Epithelial cell of esophagus (primary cell): ENCODE measurements at regions not wholly inside any gene's neighbourhood (a gene's known extent, or its start where the extent isn't known, plus 50 kb on each side); places are given as distances from the start of the nearest gene placed in this dataset.
A peak's percentile ranks its signal among the peaks of the same experiment; 100 is the strongest.

Experiments used
- DNase-seq: peaks from one replicate; pipeline ENCODE4 v3.0.0; 2010; ENCODE audit warnings: low read depth
- H3K4me3 ChIP-seq: 2 replicates; pipeline ENCODE4 v1.5.1; 2011; ENCODE audit warnings: mild to moderate bottlenecking, low read length, control low read depth
- TF ChIP-seq, protein P1 (sequence below): IDR thresholded peaks from 2 replicates; pipeline ENCODE4 v1.5.1; 2011; ENCODE audit warnings: low read depth, mild to moderate bottlenecking, low read length, control low read depth, inconsistent platforms; ENCODE audit not compliant: insufficient read depth; ENCODE audit errors: missing control alignments

DNA sequence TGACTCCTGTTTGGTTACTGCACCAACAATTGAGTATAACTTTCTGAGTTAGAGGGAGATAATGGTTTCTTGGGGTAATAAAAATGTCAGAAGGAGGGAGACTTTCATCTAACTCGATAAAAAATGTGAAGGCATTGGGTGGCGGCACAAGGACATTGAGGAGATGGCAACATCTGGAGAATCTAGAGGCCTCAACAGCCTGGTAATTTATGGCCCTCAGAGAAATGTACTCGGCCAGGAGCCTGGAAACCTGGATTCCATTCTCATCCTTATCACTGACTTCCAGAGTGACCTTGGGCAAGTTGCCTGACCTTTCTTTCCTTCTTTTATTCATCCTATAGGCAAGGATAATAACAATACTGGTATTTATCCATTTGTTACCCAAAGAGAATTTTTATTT lies 173.5 kb upstream of the MEX3C start:
- no peak for DNase-seq
- TF ChIP-seq, protein P1, sequence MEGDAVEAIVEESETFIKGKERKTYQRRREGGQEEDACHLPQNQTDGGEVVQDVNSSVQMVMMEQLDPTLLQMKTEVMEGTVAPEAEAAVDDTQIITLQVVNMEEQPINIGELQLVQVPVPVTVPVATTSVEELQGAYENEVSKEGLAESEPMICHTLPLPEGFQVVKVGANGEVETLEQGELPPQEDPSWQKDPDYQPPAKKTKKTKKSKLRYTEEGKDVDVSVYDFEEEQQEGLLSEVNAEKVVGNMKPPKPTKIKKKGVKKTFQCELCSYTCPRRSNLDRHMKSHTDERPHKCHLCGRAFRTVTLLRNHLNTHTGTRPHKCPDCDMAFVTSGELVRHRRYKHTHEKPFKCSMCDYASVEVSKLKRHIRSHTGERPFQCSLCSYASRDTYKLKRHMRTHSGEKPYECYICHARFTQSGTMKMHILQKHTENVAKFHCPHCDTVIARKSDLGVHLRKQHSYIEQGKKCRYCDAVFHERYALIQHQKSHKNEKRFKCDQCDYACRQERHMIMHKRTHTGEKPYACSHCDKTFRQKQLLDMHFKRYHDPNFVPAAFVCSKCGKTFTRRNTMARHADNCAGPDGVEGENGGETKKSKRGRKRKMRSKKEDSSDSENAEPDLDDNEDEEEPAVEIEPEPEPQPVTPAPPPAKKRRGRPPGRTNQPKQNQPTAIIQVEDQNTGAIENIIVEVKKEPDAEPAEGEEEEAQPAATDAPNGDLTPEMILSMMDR = no peak
- no peak overlapping the region for H3K4me3 ChIP-seq

DNA sequence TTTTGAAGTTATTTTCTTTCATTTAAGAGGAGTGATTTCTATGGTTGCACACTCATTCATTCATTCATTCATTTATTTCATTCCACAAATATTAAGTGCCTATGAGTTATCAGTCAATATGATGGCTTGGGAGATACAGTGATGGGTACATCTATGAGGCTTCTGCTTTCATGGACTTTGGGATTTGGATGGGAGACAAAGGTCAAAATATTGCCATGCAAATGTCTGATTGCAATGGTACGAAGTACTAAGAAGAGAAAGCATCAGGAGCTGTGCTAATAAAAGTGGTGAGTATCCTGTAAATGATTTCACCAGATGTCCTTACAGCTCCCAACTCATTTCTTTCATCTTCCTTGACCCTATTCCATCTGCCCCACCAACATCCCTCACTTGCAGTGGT lies 174.4 kb upstream of the MEX3C start:
- no peak overlapping the region for H3K4me3 ChIP-seq
- TF ChIP-seq, protein P1 = no peak

DNA sequence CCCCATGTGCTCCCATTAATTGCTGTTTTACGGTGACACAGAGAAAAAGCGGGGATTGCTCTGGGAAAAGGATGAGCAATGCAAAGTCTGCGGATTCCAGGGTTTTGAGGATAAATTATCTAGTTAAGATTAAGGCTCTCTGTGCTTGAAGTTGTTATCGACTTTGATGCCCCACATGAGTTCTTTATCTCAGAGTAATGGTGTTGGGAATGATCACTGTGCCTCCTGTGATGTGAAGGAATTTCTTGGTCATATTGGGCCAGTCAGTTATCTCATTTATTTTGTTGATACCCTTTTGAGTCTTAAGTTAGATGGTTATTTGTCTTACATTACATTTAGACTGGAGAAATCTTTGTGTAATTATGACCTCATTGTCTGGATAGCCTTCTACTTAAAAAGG lies 184.6 kb upstream of the MEX3C start:
- H3K4me3 ChIP-seq = no peak overlapping the region
- no peak for DNase-seq
- TF ChIP-seq, protein P1 = no peak

More for the DNA sequence above, 174.4 kb upstream of the MEX3C start:
- DNase-seq = no peak

DNA sequence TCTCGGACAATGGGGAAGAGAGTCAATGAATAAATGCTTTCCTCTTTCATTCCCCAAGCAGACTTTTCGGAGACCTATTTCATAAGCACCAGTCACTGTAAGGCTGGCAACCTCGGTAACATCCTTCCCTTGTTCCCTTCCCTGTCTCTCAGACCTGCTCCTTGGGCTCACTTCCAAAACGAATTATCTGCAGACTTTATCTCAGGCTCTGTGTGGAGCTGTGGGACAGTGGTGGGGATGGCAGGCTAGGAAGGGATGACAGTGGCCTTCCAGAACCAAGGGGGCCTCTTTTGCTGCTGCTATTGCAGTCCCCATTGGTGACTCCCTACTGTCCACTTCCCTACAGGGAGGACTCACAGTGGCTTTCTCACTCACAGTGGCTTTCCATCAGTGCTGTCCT lies 185.6 kb upstream of the MEX3C start:
- TF ChIP-seq, protein P1 = no peak
- H3K4me3 ChIP-seq = no peak overlapping the region
- DNase-seq = no peak

DNA sequence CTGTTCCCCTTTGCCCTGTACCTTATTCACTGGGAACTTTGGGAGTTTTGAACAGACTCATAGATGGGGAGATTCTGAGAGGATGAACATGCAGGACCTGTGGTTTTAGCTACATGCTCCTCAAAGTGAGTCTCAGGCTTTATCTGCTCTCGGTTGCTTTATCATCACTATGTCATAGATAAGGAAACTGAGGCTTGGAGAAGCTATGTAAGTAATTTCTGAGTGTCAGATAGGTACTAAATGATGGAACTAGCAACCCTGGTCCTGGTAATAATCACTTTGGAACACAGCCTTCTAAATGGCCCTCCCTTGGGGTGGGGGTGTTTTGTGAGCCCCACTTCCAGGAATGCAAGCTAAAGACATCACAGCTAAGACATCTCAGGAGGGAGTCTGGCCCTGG lies 186.2 kb upstream of the MEX3C start:
- no peak for DNase-seq
- H3K4me3 ChIP-seq = no peak overlapping the region
- TF ChIP-seq, protein P1 = no peak

DNA sequence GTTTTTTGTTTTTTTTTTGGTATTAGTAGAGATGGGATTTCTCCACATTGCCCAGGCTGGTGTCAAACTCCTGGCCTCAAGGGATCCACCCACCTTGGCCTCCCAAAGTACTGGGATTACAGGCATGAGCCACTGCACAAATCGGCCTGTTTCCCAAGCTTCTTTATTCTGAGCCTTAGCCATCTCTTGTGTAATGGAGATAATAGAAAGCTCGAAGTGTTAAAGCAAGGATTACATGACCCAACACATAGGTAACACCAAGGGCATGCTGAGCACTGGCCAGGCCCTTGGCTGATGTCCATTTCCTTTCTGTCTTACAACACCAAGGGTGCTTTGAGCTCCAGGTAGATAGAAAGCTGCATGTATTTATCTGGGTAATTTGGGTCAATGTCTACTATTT lies 187.8 kb upstream of the MEX3C start:
- TF ChIP-seq, protein P1 = no peak
- DNase-seq = no peak
- H3K4me3 ChIP-seq = no peak overlapping the region

DNA sequence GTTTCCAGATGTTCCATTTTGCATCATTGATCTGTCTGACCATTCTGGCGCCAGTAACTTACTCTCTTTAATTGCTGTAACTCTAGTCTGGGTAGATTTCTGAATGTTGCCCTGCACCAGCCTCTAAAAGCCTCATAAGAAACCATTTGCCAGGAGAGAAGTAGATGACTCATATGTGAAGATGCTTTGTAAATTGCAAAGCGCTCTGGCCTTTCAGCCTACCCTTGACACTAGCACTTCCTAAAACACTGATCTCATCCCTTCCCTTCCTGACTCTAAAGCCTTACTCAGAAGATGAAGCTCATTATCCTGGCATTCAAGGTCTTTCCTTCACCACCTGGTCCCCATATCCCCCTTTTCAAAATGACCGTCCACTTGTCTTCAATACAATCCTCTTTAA lies 193.2 kb upstream of the MEX3C start:
- TF ChIP-seq, protein P1 = no peak
- no peak overlapping the region for H3K4me3 ChIP-seq
- DNase-seq = peak; percentile 58
